Germinal center (tissue), 1 donor: ENCODE measurements at regions not wholly inside any gene's neighbourhood (a gene's known extent, or its start where the extent isn't known, plus 50 kb on each side); places are given as distances from the start of the nearest gene placed in this dataset.

Experiments used
- DNase-seq: peaks from one replicate; pipeline ENCODE4 v3.0.0; 2012; ENCODE audit warnings: mixed read lengths, low spot score

GRCh38 chr22:47474464-47474863 lies 712.0 kb downstream of the TBC1D22A start:
- no peak for DNase-seq

- no peak for DNase-seq
Measured at GRCh38 chr22:47472636-47473035, 710.2 kb downstream of the TBC1D22A start.

- no peak for DNase-seq
Measured at GRCh38 chr22:47471406-47471805, 709.0 kb downstream of the TBC1D22A start.

- no peak for DNase-seq
Measured at GRCh38 chr22:47465809-47466208, 703.4 kb downstream of the TBC1D22A start.

- DNase-seq: no peak
Measured at GRCh38 chr22:47465222-47465621, 702.8 kb downstream of the TBC1D22A start.

GRCh38 chr22:47463220-47463619 lies 700.8 kb downstream of the TBC1D22A start:
- DNase-seq: no peak

GRCh38 chr22:47460861-47461260 lies 698.4 kb downstream of the TBC1D22A start:
- DNase-seq: no peak

GRCh38 chr22:47460176-47460575 lies 697.7 kb downstream of the TBC1D22A start:
- no peak for DNase-seq

GRCh38 chr22:47458348-47458747 lies 695.9 kb downstream of the TBC1D22A start:
- DNase-seq: no peak

GRCh38 chr22:47457509-47458300 lies 695.3 kb downstream of the TBC1D22A start:
- DNase-seq: no peak

GRCh38 chr22:47457021-47457420 lies 694.6 kb downstream of the TBC1D22A start:
- no peak for DNase-seq

GRCh38 chr22:47456031-47456430 lies 693.6 kb downstream of the TBC1D22A start:
- no peak for DNase-seq

- no peak for DNase-seq
Measured at GRCh38 chr22:47453049-47453448, 690.6 kb downstream of the TBC1D22A start.

- DNase-seq: peak; percentile 41
Measured at GRCh38 chr22:47452184-47452583, 689.7 kb downstream of the TBC1D22A start.

GRCh38 chr22:47450876-47451475 lies 688.5 kb downstream of the TBC1D22A start:
- no peak for DNase-seq

- DNase-seq: no peak
Measured at GRCh38 chr22:47449508-47450270, 687.2 kb downstream of the TBC1D22A start.

- no peak for DNase-seq
Measured at GRCh38 chr22:47448231-47449223, 686.1 kb downstream of the TBC1D22A start.

- DNase-seq: no peak
Measured at GRCh38 chr22:47446821-47447810, 684.7 kb downstream of the TBC1D22A start.

- DNase-seq: no peak
Measured at GRCh38 chr22:47446331-47446730, 683.9 kb downstream of the TBC1D22A start.

- no peak for DNase-seq
Measured at GRCh38 chr22:47445716-47446290, 683.4 kb downstream of the TBC1D22A start.
